Panc1 (cell line): ENCODE measurements at regions not wholly inside any gene's neighbourhood (a gene's known extent, or its start where the extent isn't known, plus 50 kb on each side); places are given as distances from the start of the nearest gene placed in this dataset.

Experiments
- ATAC-seq: fragments of 200-7000 bp; cut with Tn5 transposase; 2 replicates; pipeline ENCODE4 v1.9.1; 2020; ENCODE audit warnings: mild to moderate bottlenecking, moderate library complexity
- BruUV-seq: library from RNA; stranded (reverse); fragments of 400-500 nt; replicated peaks from 2 replicates; lab custom pipeline; 2021; lab: Mats Ljungman, UMichigan
- CTCF ChIA-PET: fragments of 300-600 bp; sonication (Branson Sonifier 250); formaldehyde crosslinking; loops from one replicate; lab custom pipeline; 2022; ENCODE audit warnings: antibody characterized with exemption; lab: Charles Lee
- POLR2A ChIA-PET: fragments of 300-600 bp; sonication (Branson Sonifier 250); formaldehyde crosslinking; loops from one replicate; lab custom pipeline; 2022; ENCODE audit warnings: antibody characterized with exemption; lab: Charles Lee
- DNase-seq: peaks from one replicate; pipeline ENCODE4 v3.0.0-alpha.2; 2010; ENCODE audit warnings: low read depth, low spot score
- H3K27ac ChIP-seq: 2 replicates; pipeline ENCODE4 v1.5.1; 2011; ENCODE audit warnings: mild to moderate bottlenecking, low read length, inconsistent platforms
- H3K27me3 ChIP-seq: fragments of 200-500 bp; sonication (Bioruptor generic); 2 replicates; pipeline ENCODE4 v1.6.0; 2014; ENCODE audit warnings: low read length, inconsistent platforms; ENCODE audit not compliant: control insufficient read depth, insufficient read depth
- H3K36me3 ChIP-seq: fragments of 200-500 bp; sonication (Bioruptor generic); 2 replicates; pipeline ENCODE4 v1.5.1; 2014; ENCODE audit warnings: inconsistent platforms, mild to moderate bottlenecking, low read length, moderate library complexity; ENCODE audit not compliant: control insufficient read depth, insufficient read depth
- H3K4me1 ChIP-seq: 2 replicates; pipeline ENCODE4 v1.5.1; 2011; ENCODE audit warnings: inconsistent platforms, mild to moderate bottlenecking, low read length, moderate library complexity; ENCODE audit not compliant: control insufficient read depth, insufficient read depth
- H3K4me3 ChIP-seq, 2 experiments: 2 replicates each; pipeline ENCODE4 v1.5.1; 2011 to 2012; ENCODE audit warnings: low read depth in 2 of 2, low read length in 2 of 2, mild to moderate bottlenecking in 2 of 2, inconsistent platforms in 1 of 2, moderate library complexity in 1 of 2
- H3K9me3 ChIP-seq: fragments of 200-500 bp; sonication (Bioruptor generic); 2 replicates; pipeline ENCODE4 v1.5.1; 2014; ENCODE audit warnings: low read depth, mild to moderate bottlenecking, inconsistent platforms, low read length, moderate library complexity; ENCODE audit not compliant: control insufficient read depth, insufficient read depth
- POLR2AphosphoS5 ChIP-seq: IDR thresholded peaks from 2 replicates; pipeline ENCODE4 v1.6.1; 2012; ENCODE audit warnings: mild to moderate bottlenecking, low read depth, low read length, moderate library complexity
- SIN3A ChIP-seq: IDR thresholded peaks from 2 replicates; pipeline ENCODE4 v1.6.1; 2012; ENCODE audit warnings: low read depth, mild to moderate bottlenecking, low read length, moderate library complexity, borderline replicate concordance; ENCODE audit not compliant: insufficient read depth
- TCF7L2 ChIP-seq: IDR thresholded peaks from 2 replicates; pipeline ENCODE4 v1.6.1; 2011; ENCODE audit warnings: mild to moderate bottlenecking, low read depth, low read length, inconsistent platforms
- in situ Hi-C: cut with HindIII; loops from 2 replicates; pipeline ENCODE4 v1.10.0; 2016; ENCODE audit warnings: low sequenced_read_pairs, low pct_unique_long_range_greater_than_20kb
- intact Hi-C: fragments of 100-400 bp; cut with micrococcal nuclease; formaldehyde crosslinking; loops from one replicate; pipeline ENCODE4 v1.10.0; 2022; ENCODE audit not compliant: unreplicated experiment
- TF ChIP-seq, protein P1 (sequence below), 2 experiments: IDR thresholded peaks; 2 replicates each; pipeline ENCODE4 v1.6.1; 2011 to 2012; ENCODE audit warnings: low read depth in 2 of 2, control low read depth in 1 of 2, low read length in 1 of 2, mild to moderate bottlenecking in 1 of 2, moderate library complexity in 1 of 2; ENCODE audit not compliant: insufficient read depth in 1 of 2
- TF ChIP-seq, protein P2 (sequence below): fragments of 450-650 bp; IDR thresholded peaks from 2 replicates; pipeline ENCODE4 v1.5.1; 2017; ENCODE audit warnings: mild to moderate bottlenecking

DNA sequence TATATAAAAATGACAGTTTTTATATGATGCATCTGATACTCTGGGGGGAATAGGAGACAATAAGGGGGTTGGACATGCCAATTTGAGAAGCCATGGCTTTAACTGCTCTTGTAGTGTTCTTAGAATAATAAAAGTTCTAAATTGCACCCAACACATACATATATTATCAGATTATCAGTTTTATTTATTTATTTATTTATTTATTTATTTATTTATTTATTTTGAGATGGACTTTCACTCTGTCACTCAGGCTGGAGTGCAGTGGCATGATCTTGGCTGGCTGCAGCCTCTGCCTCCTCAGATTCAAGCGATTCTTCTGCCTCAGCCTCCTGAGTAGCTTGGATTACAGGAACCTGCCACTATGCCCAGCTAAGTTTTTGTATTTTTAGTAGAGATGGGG lies 356.8 kb downstream of the TLL1 start:
- no peaks in the 10 kb centered on the region for H3K36me3 ChIP-seq
- DNase-seq (no peak), ATAC-seq (no peak)
- no peak overlapping the region for H3K4me3 ChIP-seq
- ChIA-PET CTCF (no interaction called here), POLR2A (no interaction called here)
- TF ChIP-seq SIN3A = no peak
- TF ChIP-seq, protein P1, sequence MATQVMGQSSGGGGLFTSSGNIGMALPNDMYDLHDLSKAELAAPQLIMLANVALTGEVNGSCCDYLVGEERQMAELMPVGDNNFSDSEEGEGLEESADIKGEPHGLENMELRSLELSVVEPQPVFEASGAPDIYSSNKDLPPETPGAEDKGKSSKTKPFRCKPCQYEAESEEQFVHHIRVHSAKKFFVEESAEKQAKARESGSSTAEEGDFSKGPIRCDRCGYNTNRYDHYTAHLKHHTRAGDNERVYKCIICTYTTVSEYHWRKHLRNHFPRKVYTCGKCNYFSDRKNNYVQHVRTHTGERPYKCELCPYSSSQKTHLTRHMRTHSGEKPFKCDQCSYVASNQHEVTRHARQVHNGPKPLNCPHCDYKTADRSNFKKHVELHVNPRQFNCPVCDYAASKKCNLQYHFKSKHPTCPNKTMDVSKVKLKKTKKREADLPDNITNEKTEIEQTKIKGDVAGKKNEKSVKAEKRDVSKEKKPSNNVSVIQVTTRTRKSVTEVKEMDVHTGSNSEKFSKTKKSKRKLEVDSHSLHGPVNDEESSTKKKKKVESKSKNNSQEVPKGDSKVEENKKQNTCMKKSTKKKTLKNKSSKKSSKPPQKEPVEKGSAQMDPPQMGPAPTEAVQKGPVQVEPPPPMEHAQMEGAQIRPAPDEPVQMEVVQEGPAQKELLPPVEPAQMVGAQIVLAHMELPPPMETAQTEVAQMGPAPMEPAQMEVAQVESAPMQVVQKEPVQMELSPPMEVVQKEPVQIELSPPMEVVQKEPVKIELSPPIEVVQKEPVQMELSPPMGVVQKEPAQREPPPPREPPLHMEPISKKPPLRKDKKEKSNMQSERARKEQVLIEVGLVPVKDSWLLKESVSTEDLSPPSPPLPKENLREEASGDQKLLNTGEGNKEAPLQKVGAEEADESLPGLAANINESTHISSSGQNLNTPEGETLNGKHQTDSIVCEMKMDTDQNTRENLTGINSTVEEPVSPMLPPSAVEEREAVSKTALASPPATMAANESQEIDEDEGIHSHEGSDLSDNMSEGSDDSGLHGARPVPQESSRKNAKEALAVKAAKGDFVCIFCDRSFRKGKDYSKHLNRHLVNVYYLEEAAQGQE (IDR thresholded peaks at IDR 0.05; ENCODE audit: insufficient read depth in 1 of 2, low read depth in 2 of 2, low read length in 1 of 2) = no peak
- no peak for TF ChIP-seq TCF7L2
- TF ChIP-seq, protein P2, sequence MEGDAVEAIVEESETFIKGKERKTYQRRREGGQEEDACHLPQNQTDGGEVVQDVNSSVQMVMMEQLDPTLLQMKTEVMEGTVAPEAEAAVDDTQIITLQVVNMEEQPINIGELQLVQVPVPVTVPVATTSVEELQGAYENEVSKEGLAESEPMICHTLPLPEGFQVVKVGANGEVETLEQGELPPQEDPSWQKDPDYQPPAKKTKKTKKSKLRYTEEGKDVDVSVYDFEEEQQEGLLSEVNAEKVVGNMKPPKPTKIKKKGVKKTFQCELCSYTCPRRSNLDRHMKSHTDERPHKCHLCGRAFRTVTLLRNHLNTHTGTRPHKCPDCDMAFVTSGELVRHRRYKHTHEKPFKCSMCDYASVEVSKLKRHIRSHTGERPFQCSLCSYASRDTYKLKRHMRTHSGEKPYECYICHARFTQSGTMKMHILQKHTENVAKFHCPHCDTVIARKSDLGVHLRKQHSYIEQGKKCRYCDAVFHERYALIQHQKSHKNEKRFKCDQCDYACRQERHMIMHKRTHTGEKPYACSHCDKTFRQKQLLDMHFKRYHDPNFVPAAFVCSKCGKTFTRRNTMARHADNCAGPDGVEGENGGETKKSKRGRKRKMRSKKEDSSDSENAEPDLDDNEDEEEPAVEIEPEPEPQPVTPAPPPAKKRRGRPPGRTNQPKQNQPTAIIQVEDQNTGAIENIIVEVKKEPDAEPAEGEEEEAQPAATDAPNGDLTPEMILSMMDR = no peak
- TF ChIP-seq POLR2AphosphoS5 = no peak
- no peaks in the 10 kb centered on the region for H3K4me1 ChIP-seq
- no peaks in the 10 kb centered on the region for H3K27me3 ChIP-seq
- H3K27ac ChIP-seq = no peak overlapping the region
- in situ Hi-C loops (no loop called here), intact Hi-C loops (no loop called here)
- H3K9me3 ChIP-seq = no peaks in the 10 kb centered on the region
- BruUV-seq = no TSS peak

DNA sequence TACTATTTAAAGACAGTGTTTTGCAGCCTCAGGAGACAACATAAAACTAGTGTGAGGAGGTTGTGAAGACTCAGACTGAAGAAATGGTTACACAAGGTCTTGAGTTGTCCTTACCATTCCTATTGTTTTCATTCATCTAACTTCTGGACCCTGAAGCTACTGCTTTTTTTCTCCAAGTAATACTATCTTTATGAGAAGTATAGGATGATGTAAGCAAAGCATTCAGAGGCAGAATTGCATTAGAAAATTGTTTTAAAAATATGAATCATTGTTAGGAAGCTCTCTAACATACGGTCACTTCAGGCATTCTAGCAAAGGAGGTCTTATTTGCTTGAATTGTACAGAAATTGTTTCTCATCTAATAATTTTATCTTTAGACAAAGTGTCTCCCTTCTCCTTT lies 357.8 kb downstream of the TLL1 start:
- no TSS peak for BruUV-seq
- Histone ChIP-seq H3K4me1 (no peaks in the 10 kb centered on the region), H3K9me3 (no peaks in the 10 kb centered on the region), H3K4me3 (no peak overlapping the region), H3K27ac (no peak overlapping the region), H3K36me3 (no peaks in the 10 kb centered on the region), H3K27me3 (no peaks in the 10 kb centered on the region)
- DNase-seq = no peak
- ATAC-seq = no peak
- intact Hi-C loops = no loop called here
- CTCF ChIA-PET = no interaction called here
- TF ChIP-seq TCF7L2 (no peak), SIN3A (no peak), POLR2AphosphoS5 (no peak)
- TF ChIP-seq, protein P1 (IDR thresholded peaks at IDR 0.05; ENCODE audit: insufficient read depth in 1 of 2, low read depth in 2 of 2, low read length in 1 of 2) = no peak
- TF ChIP-seq, protein P2 = no peak
- in situ Hi-C loops = no loop called here
- POLR2A ChIA-PET = no interaction called here
